H9 (cell line): ENCODE measurements at regions not wholly inside any gene's neighbourhood (a gene's known extent, or its start where the extent isn't known, plus 50 kb on each side); places are given as distances from the start of the nearest gene placed in this dataset.

Experiments
- DNase-seq: peaks from one replicate; pipeline ENCODE4 v3.0.0-alpha.2; 2017
- H2AFZ ChIP-seq: one replicate; pipeline ENCODE4 v1.6.1; 2013; ENCODE audit warnings: mild to moderate bottlenecking, low read length, control low read depth, moderate library complexity
- H2AK5ac ChIP-seq: 2 replicates; pipeline ENCODE4 v1.6.1; 2013; ENCODE audit warnings: low read length, control low read depth, mixed read lengths; ENCODE audit not compliant: insufficient read length
- H2BK120ac ChIP-seq: one replicate; pipeline ENCODE4 v1.6.1; 2013; ENCODE audit warnings: low read depth, mild to moderate bottlenecking, low read length, control low read depth, inconsistent platforms; ENCODE audit not compliant: poor library complexity, severe bottlenecking
- H2BK12ac ChIP-seq: 2 replicates; pipeline ENCODE4 v1.6.1; 2013; ENCODE audit warnings: low read length, control low read depth, mixed read lengths, low read depth; ENCODE audit not compliant: insufficient read length
- H2BK15ac ChIP-seq: 2 replicates; pipeline ENCODE4 v1.6.1; 2013; ENCODE audit warnings: low read depth, low read length, control low read depth
- H2BK20ac ChIP-seq: one replicate; pipeline ENCODE4 v1.6.1; 2013; ENCODE audit warnings: low read depth, mild to moderate bottlenecking, low read length, control low read depth, inconsistent platforms; ENCODE audit not compliant: poor library complexity, severe bottlenecking
- H2BK5ac ChIP-seq: 2 replicates; pipeline ENCODE4 v1.6.1; 2013; ENCODE audit warnings: low read length, control low read depth, mixed read lengths; ENCODE audit not compliant: insufficient read length
- H3K14ac ChIP-seq: 2 replicates; pipeline ENCODE4 v1.6.1; 2013; ENCODE audit warnings: low read length, control low read depth; ENCODE audit not compliant: insufficient read depth
- H3K18ac ChIP-seq: 2 replicates; pipeline ENCODE4 v1.6.1; 2013; ENCODE audit warnings: low read depth, mild to moderate bottlenecking, mixed read lengths, low read length, control low read depth; ENCODE audit not compliant: insufficient read length
- H3K23ac ChIP-seq: 2 replicates; pipeline ENCODE4 v1.6.1; 2013; ENCODE audit warnings: low read length, control low read depth, mixed read lengths, low read depth; ENCODE audit not compliant: insufficient read length
- H3K23me2 ChIP-seq: 2 replicates; pipeline ENCODE4 v1.6.1; 2013; ENCODE audit warnings: low read depth, mild to moderate bottlenecking, mixed read lengths, low read length, control low read depth; ENCODE audit not compliant: insufficient read length, poor library complexity, severe bottlenecking
- H3K27ac ChIP-seq: 2 replicates; pipeline ENCODE4 v1.5.1; 2013; ENCODE audit warnings: low read length, control low read depth, mixed read lengths, low read depth; ENCODE audit not compliant: insufficient read length
- H3K27me3 ChIP-seq: 2 replicates; pipeline ENCODE4 v1.6.1; 2013; ENCODE audit warnings: low read length, control low read depth, inconsistent platforms; ENCODE audit not compliant: insufficient read depth
- H3K4ac ChIP-seq: 2 replicates; pipeline ENCODE4 v1.6.1; 2013; ENCODE audit warnings: low read depth, mild to moderate bottlenecking, control low read depth, inconsistent platforms, low read length, moderate library complexity
- H3K4me1 ChIP-seq: 2 replicates; pipeline ENCODE4 v1.6.1; 2013; ENCODE audit warnings: low read length, control low read depth, inconsistent platforms; ENCODE audit not compliant: insufficient read depth
- H3K4me2 ChIP-seq: 2 replicates; pipeline ENCODE4 v1.6.1; 2013; ENCODE audit warnings: low read length, control low read depth, mixed read lengths; ENCODE audit not compliant: insufficient read length, insufficient read depth
- H3K56ac ChIP-seq: 2 replicates; pipeline ENCODE4 v1.6.1; 2013; ENCODE audit warnings: low read depth, mild to moderate bottlenecking, mixed read lengths, low read length, control low read depth; ENCODE audit not compliant: insufficient read length
- H3K79me1 ChIP-seq: 2 replicates; pipeline ENCODE4 v1.6.1; 2013; ENCODE audit warnings: low read depth, mild to moderate bottlenecking, moderate library complexity, low read length, control low read depth, inconsistent platforms; ENCODE audit not compliant: insufficient read depth, poor library complexity, severe bottlenecking
- H3K79me2 ChIP-seq: 2 replicates; pipeline ENCODE4 v1.6.1; 2013; ENCODE audit warnings: low read length, control low read depth, inconsistent platforms; ENCODE audit not compliant: insufficient read depth
- H3K9ac ChIP-seq: 2 replicates; pipeline ENCODE4 v1.6.1; 2013; ENCODE audit warnings: low read length, control low read depth, mixed read lengths; ENCODE audit not compliant: insufficient read length; ENCODE audit errors: extremely low read depth
- H3K9me3 ChIP-seq: one replicate; pipeline ENCODE4 v1.6.1; 2013; ENCODE audit warnings: low read depth, low read length, inconsistent platforms; ENCODE audit not compliant: control insufficient read depth
- H3T11ph ChIP-seq: one replicate; pipeline ENCODE4 v1.6.1; 2013; ENCODE audit warnings: mild to moderate bottlenecking, low read length, control low read depth, inconsistent platforms
- H4K20me1 ChIP-seq: one replicate; pipeline ENCODE4 v1.6.1; 2013; ENCODE audit not compliant: control insufficient read depth, insufficient read length, insufficient read depth
- H4K5ac ChIP-seq: 2 replicates; pipeline ENCODE4 v1.6.1; 2013; ENCODE audit warnings: low read depth, mild to moderate bottlenecking, mixed read lengths, low read length, control low read depth; ENCODE audit not compliant: insufficient read length
- H4K8ac ChIP-seq: replicated peaks from 2 replicates; pipeline ENCODE4 v1.6.1; 2013; ENCODE audit warnings: low read length, control low read depth, mixed read lengths, low read depth; ENCODE audit not compliant: insufficient read length
- H4K91ac ChIP-seq: 2 replicates; pipeline ENCODE4 v1.6.1; 2013; ENCODE audit warnings: low read depth, mild to moderate bottlenecking, moderate library complexity, mixed read lengths, low read length, control low read depth; ENCODE audit not compliant: insufficient read length
- H3K27ac Mint-ChIP-seq, 3 experiments: 2 replicates in 2 of 3; 3 replicates in 1 of 3; pipeline ENCODE4 v1.8.0; 2020 to 2021; ENCODE audit warnings: mixed read lengths in 3 of 3, mild to moderate bottlenecking in 1 of 3, moderate library complexity in 1 of 3
- H3K27me3 Mint-ChIP-seq: 2 replicates; pipeline ENCODE4 v1.8.0; 2021; ENCODE audit warnings: low read depth, mild to moderate bottlenecking, moderate library complexity, mixed read lengths
- H3K36me3 Mint-ChIP-seq, 3 experiments: 2 replicates in 2 of 3; 3 replicates in 1 of 3; pipeline ENCODE4 v1.8.0; 2020 to 2021; ENCODE audit warnings: low read depth in 3 of 3, mixed read lengths in 3 of 3; ENCODE audit not compliant: insufficient read depth in 1 of 3
- H3K4me1 Mint-ChIP-seq, 2 experiments: 2 replicates each; pipeline ENCODE4 v1.8.0; 2020; ENCODE audit warnings: mixed read lengths in 2 of 2
- H3K4me3 Mint-ChIP-seq, 2 experiments: 2 replicates in 1 of 2; 3 replicates in 1 of 2; pipeline ENCODE4 v1.8.0; 2020 to 2021; ENCODE audit warnings: mild to moderate bottlenecking in 2 of 2, mixed read lengths in 2 of 2, moderate library complexity in 1 of 2
- H3K9me3 Mint-ChIP-seq, 2 experiments: 2 replicates in 1 of 2; 3 replicates in 1 of 2; pipeline ENCODE4 v1.8.0; 2020; ENCODE audit warnings: mild to moderate bottlenecking in 2 of 2, mixed read lengths in 2 of 2, moderate library complexity in 1 of 2
- CTCF ChIP-seq: fragments of 200-600 bp; sonication (generic); conservative IDR thresholded peaks from 3 replicates; pipeline ENCODE4 v1.8.0; 2021; ENCODE audit warnings: antibody characterized with exemption, mild to moderate bottlenecking
- WGBS: extraction: QIAGEN DNeasy Blood & Tissue Kit; methylation state at CpG from one replicate; pipeline ENCODE4 v1.1.7; 2013; ENCODE audit warnings: missing lambda C conversion rate, low lambda C conversion rate, mixed read lengths; ENCODE audit not compliant: insufficient read length; ENCODE audit errors: extremely low coverage; 5-methylcytosine and 5-hydroxymethylcytosine counted together

- Histone ChIP-seq H2BK5ac (no peak overlapping the region), H3K27me3 (no peaks in the 10 kb centered on the region), H3K4ac (no peak overlapping the region), H4K91ac (no peak overlapping the region), H4K5ac (no peak overlapping the region), H3K23me2 (no peaks in the 10 kb centered on the region), H2BK12ac (no peak overlapping the region), H3K79me1 (no peaks in the 10 kb centered on the region), H2AFZ (no peak overlapping the region), H3K27ac (no peak overlapping the region), H2BK15ac (no peak overlapping the region), H2BK120ac (no peak overlapping the region), H3K23ac (no peak overlapping the region), H2BK20ac (no peak overlapping the region), H3K56ac (no peak overlapping the region), H4K20me1 (no peaks in the 10 kb centered on the region), H3K14ac (no peak overlapping the region), H2AK5ac (no peak overlapping the region), H3K4me1 (no peaks in the 10 kb centered on the region), H3K9me3 (no peaks in the 10 kb centered on the region), H3K4me2 (no peak overlapping the region), H3T11ph (no peak overlapping the region), H4K8ac (no peak overlapping the region), H3K18ac (no peak overlapping the region), H3K79me2 (no peaks in the 10 kb centered on the region), H3K9ac (no peak overlapping the region)
- WGBS: no CpG with 5 or more reads among the region's 5 CpGs
- Mint-ChIP-seq H3K27me3 (peaks cover 6% of the 10 kb centered on the region), H3K36me3 (no peaks in the 10 kb centered on the region), H3K27ac (no peak overlapping the region), H3K4me1 (peaks cover 4 to 9% of the 10 kb centered on the region in 2 experiments; a peak in 3 of 4 replicates), H3K9me3 (no peaks in the 10 kb centered on the region), H3K4me3 (no peak overlapping the region)
- no peak for TF ChIP-seq CTCF
- DNase-seq: no peak
Measured at GRCh38 chr15:69784798-69785566, 312.7 kb downstream of the TLE3 start.
